Keratinocyte (primary cell): ENCODE measurements at regions not wholly inside any gene's neighbourhood (a gene's known extent, or its start where the extent isn't known, plus 50 kb on each side); places are given as distances from the start of the nearest gene placed in this dataset.

Experiments used
- DNase-seq: peaks from one replicate; pipeline ENCODE4 v3.0.0-alpha.2; 2011; ENCODE audit warnings: low read depth, missing footprints, low spot score
- FAIRE-seq: peaks from 2 replicates; lab custom pipeline; 2011; peaks lifted over from hg19 to GRCh38; lab: Jason Lieb, UNC
- H2AFZ ChIP-seq: 2 replicates; pipeline ENCODE4 v1.6.0; 2012; ENCODE audit warnings: low read length, control low read depth, inconsistent platforms; ENCODE audit not compliant: control insufficient read depth
- H3K27ac ChIP-seq: 2 replicates; pipeline ENCODE4 v1.5.1; 2011; ENCODE audit warnings: low read length; ENCODE audit not compliant: control insufficient read depth, insufficient read depth
- H3K27me3 ChIP-seq: 3 replicates; pipeline ENCODE4 v1.6.0; 2011; ENCODE audit warnings: low read length; ENCODE audit not compliant: control insufficient read depth, insufficient read depth; ENCODE audit errors: extremely low read depth
- H3K36me3 ChIP-seq, 2 experiments: 2 replicates in 1 of 2; 3 replicates in 1 of 2; pipeline ENCODE4 v1.5.1; 2011; ENCODE audit warnings: low read length in 2 of 2, mild to moderate bottlenecking in 1 of 2; ENCODE audit not compliant: control insufficient read depth in 2 of 2, insufficient read depth in 2 of 2; ENCODE audit errors: extremely low read depth in 1 of 2
- H3K4me1 ChIP-seq: 3 replicates; pipeline ENCODE4 v1.5.1; 2011; ENCODE audit warnings: low read length; ENCODE audit not compliant: control insufficient read depth, insufficient read depth; ENCODE audit errors: extremely low read depth
- H3K4me2 ChIP-seq: 3 replicates; pipeline ENCODE4 v1.6.0; 2011; ENCODE audit warnings: low read depth, low read length; ENCODE audit not compliant: control insufficient read depth, insufficient read depth; ENCODE audit errors: extremely low read depth
- H3K4me3 ChIP-seq, 3 experiments: fragments of 200-600 bp in 1 of 3; sonication (generic) in 1 of 3; 2 replicates in 2 of 3; 3 replicates in 1 of 3; pipeline ENCODE4 v1.5.1; 2011 to 2016; ENCODE audit warnings: low read length in 3 of 3, mild to moderate bottlenecking in 3 of 3, control low read depth in 2 of 3, inconsistent platforms in 1 of 3, low read depth in 1 of 3, mixed read lengths in 1 of 3, mixed run types in 1 of 3, moderate library complexity in 1 of 3; ENCODE audit not compliant: control insufficient read depth in 2 of 3, insufficient read depth in 2 of 3; ENCODE audit errors: extremely low read depth in 1 of 3
- H3K79me2 ChIP-seq: 2 replicates; pipeline ENCODE4 v1.6.0; 2012; ENCODE audit warnings: low read length; ENCODE audit not compliant: control insufficient read depth, insufficient read depth
- H3K9ac ChIP-seq: 3 replicates; pipeline ENCODE4 v1.6.0; 2011; ENCODE audit warnings: low read length; ENCODE audit not compliant: control insufficient read depth, insufficient read depth; ENCODE audit errors: extremely low read depth
- H3K9me1 ChIP-seq: 3 replicates; pipeline ENCODE4 v1.6.0; 2011; ENCODE audit warnings: low read length; ENCODE audit not compliant: control insufficient read depth, insufficient read depth; ENCODE audit errors: extremely low read depth
- H3K9me3 ChIP-seq: 2 replicates; pipeline ENCODE4 v1.5.1; 2012; ENCODE audit warnings: low read depth, low read length; ENCODE audit not compliant: control insufficient read depth
- H4K20me1 ChIP-seq: 3 replicates; pipeline ENCODE4 v1.6.0; 2011; ENCODE audit warnings: low read length; ENCODE audit not compliant: control insufficient read depth, insufficient read depth; ENCODE audit errors: extremely low read depth
- CTCF ChIP-seq, 3 experiments: IDR thresholded peaks in 1 of 3; conservative IDR thresholded peaks in 1 of 3; optimal IDR thresholded peaks in 1 of 3; 2 replicates in 2 of 3; 3 replicates in 1 of 3; pipeline versions ENCODE3 to v1.5.1; 2011; ENCODE audit warnings: low read length in 3 of 3, mild to moderate bottlenecking in 3 of 3, moderate library complexity in 2 of 3, control low read depth in 1 of 3, inconsistent platforms in 1 of 3; ENCODE audit not compliant: insufficient read depth in 2 of 3; ENCODE audit errors: extremely low read depth in 1 of 3
- EZH2 ChIP-seq: IDR thresholded peaks from one replicate; pipeline ENCODE4 v1.6.1; 2012; ENCODE audit warnings: inconsistent platforms, mild to moderate bottlenecking, low read length, moderate library complexity
- dilution Hi-C: fragments of 300-500 bp; cut with MboI; formaldehyde crosslinking; loops from one replicate; pipeline ENCODE4 v1.7.0; 2020; ENCODE audit warnings: low sequenced_read_pairs; ENCODE audit not compliant: extremely low pct_ligation_motif_present

- H3K9me3 ChIP-seq: no peaks in the 10 kb centered on the region
- dilution Hi-C loops: no loop called here
- no peak overlapping the region for H3K9ac ChIP-seq
- no peak for FAIRE-seq
- no peaks in the 10 kb centered on the region for H3K9me1 ChIP-seq
- peak overlapping the region in 1 of 3 experiments; percentile 16 for H3K4me3 ChIP-seq
- H3K79me2 ChIP-seq: no peaks in the 10 kb centered on the region
- DNase-seq: no peak
- H4K20me1 ChIP-seq: no peaks in the 10 kb centered on the region
- H3K4me2 ChIP-seq: peak overlapping the region; percentile 65
- H3K27me3 ChIP-seq: peaks cover 38% of the 10 kb centered on the region
- H3K4me1 ChIP-seq: peaks cover 4% of the 10 kb centered on the region
- H3K27ac ChIP-seq: no peak overlapping the region
- no peak for TF ChIP-seq CTCF (optimal IDR thresholded peaks at IDR 0.05 in 1 of 3, IDR thresholded peaks at IDR 0.05 in 1 of 3, conservative IDR thresholded peaks at IDR 0.05 in 1 of 3; ENCODE audit: extremely low read depth in 1 of 3, insufficient read depth in 2 of 3, low read length in 3 of 3)
- no peak for TF ChIP-seq EZH2
- H3K36me3 ChIP-seq: no peaks in the 10 kb centered on the region
- no peak overlapping the region for H2AFZ ChIP-seq
These were observed 314.0 kb downstream of the BMP7 start for GRCh38 chr20:56952258-56953047.

GRCh38 chr20:56953048-56953586, 313.3 kb downstream of the BMP7 start:
- no peaks in the 10 kb centered on the region for H3K9me3 ChIP-seq
- dilution Hi-C loops: no loop called here

More at GRCh38 chr20:56953048-56953586, 313.3 kb downstream of the BMP7 start:
- Histone ChIP-seq H3K9me1 (no peaks in the 10 kb centered on the region), H3K27ac (no peak overlapping the region), H3K36me3 (no peaks in the 10 kb centered on the region), H3K27me3 (peaks cover 38% of the 10 kb centered on the region), H3K4me2 (peak overlapping the region; percentile 65), H3K9ac (no peak overlapping the region), H3K4me3 (peak overlapping the region in 1 of 3 experiments; percentile 11), H4K20me1 (no peaks in the 10 kb centered on the region), H2AFZ (no peak overlapping the region), H3K79me2 (no peaks in the 10 kb centered on the region), H3K4me1 (peaks cover 4% of the 10 kb centered on the region)
- FAIRE-seq: no peak
- DNase-seq: no peak
- no peak for TF ChIP-seq EZH2
- no peak for TF ChIP-seq CTCF (optimal IDR thresholded peaks at IDR 0.05 in 1 of 3, IDR thresholded peaks at IDR 0.05 in 1 of 3, conservative IDR thresholded peaks at IDR 0.05 in 1 of 3; ENCODE audit: extremely low read depth in 1 of 3, insufficient read depth in 2 of 3, low read length in 3 of 3)
